IPS-NIHi11 (cell line): ENCODE measurements at regions not wholly inside any gene's neighbourhood (a gene's known extent, or its start where the extent isn't known, plus 50 kb on each side); places are given as distances from the start of the nearest gene placed in this dataset.
"Not testable (repeated sequence)": the region's sequence is repeated elsewhere in the genome, so short reads cannot be mapped to it uniquely, and the experiment has no call there.

ENCODE experiments used
- DNase-seq: peaks from one replicate; pipeline ENCODE4 v3.0.0; 2012; ENCODE audit warnings: mixed read lengths, low spot score

DNA sequence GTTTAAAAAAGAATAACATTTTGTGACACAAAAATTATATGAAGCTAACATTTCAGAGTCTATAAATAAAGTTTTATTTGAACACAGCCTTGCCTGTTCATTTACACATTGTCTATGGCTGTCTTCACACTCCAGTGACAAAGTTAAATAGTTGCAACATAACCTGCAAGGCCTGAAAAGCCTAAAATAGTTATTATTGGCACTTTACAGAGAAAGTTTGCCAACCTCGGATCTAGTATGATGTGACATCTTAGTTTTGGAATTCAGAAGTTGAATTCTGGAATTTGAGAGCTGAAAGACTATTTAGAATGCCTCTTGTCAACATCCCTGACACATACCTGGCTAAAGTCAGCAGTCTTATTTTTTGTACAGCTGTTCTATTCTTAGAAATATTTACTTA, 68.3 kb downstream of the DYRK2 start:
- DNase-seq, result peak; percentile 29

DNA sequence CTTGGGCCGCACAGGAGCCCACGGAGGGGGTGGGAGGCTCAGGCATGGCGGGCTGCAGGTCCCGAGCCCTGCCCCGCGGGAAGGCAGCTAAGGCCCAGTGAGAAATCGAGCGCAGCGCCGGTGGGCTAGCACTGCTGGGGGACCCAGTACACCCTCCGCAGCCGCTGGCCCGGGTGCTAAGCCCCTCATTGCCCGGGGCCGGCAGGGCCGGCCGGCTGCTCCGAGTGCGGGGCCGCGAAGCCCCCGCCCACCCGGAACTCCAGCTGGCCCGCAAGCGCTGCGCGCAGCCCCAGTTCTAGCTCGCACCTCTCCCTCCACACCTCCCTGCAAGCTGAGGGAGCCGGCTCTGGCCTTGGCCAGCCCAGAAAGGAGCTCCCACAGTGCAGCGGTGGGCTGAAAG, 70.8 kb downstream of the DYRK2 start:
- DNase-seq, result not testable (repeated sequence)

DNA sequence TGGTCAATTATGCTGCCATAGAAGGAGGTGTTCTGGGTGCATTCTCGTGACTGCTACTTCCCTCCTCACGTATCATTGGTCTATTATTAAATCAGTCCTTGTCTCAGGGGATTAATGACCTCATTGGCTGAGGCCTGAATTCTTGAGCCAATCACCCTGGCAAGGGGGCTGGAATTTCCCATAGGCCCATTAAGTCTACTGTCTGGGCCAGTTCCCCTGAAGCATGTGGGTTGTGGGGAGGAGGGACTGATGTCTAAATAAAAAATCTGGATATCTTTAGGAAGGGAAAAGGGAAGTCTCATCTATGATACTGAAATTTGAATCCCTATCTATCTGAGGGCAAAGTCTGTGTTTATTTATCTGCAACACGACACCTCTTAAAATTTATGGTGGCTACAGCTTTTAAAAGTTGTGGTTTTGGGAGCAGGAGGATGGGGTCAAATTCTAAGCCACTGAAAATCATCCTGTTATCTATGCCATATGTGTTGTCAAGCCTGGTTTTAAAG, 71.9 kb downstream of the DYRK2 start:
- peak; percentile 12 for DNase-seq

DNA sequence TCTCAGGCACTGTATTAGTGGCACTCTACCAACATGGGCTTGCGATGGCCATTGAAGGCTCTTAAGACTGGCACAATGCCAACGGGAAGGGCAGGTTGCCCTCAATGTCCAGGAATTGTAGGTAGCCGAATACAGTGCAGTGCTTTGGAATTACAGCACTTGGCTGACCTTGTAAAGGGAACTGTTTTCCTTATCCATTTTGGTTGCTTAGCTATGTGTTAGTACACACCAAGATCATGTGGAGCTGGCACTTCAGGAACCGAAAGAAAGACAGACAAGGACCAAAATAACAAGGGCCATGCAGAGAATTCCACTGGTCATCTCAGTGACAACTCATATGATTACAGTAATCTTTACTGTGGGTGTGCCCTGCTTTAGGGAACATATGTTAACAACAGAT, 72.7 kb downstream of the DYRK2 start:
- no peak for DNase-seq

DNA sequence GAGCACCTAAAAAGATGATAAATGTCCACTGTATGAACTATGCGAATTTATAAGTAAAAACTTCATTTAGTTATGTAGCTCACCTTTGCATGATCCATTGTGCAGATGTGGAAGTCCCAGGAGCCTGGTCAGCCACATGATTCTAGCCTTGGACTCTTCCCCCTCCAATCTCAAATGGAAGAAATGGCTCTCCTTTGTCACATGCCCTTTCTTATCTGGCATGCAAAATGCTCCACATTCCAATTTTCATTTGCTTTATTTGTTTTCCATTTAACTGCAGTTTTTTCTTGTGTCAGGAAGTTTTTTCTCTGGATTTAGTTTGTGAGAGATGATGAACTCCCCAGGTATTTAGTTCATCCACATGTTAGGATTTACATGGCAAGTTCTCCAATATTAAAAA, 73.8 kb downstream of the DYRK2 start:
- no peak for DNase-seq

DNA sequence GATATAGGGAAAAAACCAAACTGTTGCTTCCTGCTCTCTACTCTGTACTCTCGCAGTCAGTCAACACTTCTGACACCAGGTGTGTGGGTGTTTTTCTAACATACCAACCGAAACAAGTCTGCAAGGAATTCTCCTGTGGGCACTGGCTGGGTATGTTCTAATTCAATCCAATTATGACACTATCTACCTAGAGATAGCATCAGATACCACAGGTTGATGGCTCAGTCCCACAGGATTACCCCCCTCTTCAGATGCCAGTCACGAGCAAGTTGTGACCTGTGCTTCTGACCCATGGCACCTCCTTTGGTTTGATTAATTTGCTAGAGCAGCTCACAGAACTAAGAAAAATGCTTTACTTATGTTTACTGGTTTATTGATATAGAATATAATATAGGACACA, 78.3 kb downstream of the DYRK2 start:
- no peak for DNase-seq

DNA sequence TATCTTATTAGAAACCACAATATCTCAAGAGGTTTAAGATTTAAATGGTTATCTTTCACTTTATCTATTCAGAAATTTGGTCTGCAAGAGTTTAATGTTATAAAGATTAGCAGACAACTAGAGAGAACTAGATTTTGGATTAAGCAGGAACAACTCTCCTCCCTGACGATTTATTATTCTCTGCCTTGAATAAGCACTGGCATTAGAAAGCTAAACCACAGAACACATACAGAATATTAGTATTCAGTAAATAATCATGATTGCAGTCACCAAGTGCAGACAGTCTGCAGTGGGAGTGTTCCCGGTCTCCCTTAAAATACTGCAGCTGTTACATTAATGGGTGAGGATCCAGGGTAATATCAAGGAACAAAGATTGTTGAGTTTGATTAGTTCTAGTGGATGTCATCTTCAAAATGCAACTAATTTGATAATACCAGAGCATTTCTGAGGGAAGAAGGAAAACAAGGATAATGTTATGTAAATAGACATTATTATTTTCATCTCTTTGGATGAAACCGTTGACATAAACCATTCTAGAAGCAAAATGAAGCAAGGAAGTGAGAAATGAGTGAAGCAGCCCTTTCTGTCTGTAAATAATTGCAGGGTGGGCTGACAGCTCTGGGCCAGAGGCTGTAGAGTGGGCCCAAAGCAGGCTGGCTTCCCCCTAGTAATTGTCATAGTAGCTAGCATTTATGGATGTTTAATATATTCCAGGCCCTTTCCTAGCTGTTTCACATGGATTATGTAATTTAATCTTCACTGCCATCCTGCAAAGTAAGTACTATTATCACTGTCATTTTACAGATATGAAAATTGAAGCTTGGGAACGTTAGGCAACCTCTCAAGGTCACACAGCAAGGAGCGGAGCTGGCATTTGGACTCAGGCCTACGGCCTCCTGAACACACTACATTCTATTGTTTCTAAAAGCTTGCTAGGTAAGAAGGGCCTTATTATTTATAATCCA, 79.4 kb downstream of the DYRK2 start:
- no peak for DNase-seq

DNA sequence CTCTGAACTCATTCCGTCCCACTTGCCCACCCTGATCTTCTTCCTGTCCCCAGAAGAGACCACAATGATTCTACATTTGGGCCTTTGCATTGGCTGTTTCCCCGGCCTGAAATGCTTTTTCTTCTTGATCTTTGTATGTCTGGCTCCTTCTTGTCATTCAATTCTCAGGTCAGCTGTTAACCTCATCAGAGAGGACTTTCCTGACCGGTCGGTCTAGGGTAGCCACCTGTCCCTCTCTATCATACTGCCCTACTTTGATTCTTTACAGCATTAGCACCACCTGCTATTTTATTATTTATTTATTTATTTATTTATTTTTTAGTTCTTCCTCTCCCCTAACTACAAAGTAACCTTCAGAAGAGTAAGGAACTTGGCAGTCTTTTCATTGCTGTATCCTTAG, 84.3 kb downstream of the DYRK2 start:
- no peak for DNase-seq

DNA sequence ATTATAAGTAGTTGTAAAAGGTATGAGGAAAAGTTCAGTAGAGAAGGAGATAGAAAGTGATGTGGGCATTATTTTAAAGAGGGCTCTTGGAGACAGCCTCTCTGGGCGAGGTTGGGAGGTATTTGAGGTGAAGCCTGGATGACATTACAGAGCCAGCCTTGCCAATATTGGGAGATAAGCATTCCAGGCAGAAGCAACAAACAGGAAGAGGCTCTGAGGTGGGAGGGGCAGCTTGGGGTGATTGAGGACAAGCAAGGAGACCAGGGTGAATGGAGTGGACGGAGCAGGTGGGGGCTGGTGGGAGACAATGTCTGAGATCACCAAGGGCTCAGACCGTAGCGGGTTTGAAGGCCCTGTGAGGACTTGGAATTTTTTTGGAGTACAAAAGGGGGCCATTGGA, 87.3 kb downstream of the DYRK2 start:
- DNase-seq, result no peak

DNA sequence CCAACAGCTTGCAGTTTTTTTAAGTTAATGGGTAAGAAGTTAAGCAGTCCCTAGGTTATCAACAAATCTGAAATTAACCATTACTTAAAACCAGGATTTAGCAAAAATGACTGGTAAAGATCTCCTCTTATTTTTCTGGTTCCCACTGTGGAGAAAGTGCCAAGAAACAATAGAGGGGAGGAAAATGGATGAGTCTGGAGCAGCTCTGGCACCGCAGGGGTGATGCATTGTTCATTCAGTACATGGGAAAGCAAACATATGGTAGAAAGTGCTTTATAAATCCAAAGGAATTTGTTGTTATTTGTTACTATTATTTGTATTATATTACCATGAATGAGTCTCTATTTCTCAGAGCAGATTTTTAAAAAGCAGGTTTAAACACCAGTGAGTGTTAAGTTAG, 92.2 kb downstream of the DYRK2 start:
- peak; percentile 20 for DNase-seq

DNA sequence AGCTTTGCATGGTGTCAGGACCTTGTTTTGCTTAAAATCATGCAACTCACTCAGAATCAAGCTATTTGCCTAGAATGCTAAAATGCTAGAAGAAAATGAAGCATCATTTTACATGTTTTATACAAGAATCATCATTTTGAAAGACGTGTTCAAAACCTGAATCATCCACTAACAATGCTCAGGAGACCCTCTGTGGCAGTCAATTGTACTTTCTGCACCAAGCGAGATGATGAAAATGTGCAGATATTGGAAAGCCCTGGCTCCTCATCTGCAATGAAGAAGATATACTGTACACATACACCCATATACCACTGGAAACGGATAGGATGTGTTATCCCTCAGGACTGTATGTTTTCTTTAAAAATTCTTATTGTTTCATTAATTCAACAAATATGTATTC, 92.7 kb downstream of the DYRK2 start:
- DNase-seq, result no peak

DNA sequence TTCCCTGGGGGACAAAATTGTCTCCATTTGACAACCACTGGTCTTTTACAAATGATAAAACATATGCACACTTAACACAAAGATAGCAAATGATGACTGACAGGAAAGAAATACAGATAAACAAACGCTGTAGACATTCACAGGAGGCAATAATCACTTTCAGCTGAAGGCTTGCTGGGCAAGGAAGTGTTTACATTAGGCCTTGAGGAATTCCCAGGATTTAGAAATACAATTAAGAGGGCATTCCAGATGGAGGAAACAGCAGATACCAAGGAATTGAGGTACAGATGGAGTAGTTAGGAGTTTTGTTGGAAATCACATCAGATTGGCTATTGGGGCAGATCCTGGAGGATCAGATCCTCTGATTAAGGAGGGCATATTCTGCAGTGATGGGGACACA, 93.9 kb downstream of the DYRK2 start:
- DNase-seq, result no peak

DNA sequence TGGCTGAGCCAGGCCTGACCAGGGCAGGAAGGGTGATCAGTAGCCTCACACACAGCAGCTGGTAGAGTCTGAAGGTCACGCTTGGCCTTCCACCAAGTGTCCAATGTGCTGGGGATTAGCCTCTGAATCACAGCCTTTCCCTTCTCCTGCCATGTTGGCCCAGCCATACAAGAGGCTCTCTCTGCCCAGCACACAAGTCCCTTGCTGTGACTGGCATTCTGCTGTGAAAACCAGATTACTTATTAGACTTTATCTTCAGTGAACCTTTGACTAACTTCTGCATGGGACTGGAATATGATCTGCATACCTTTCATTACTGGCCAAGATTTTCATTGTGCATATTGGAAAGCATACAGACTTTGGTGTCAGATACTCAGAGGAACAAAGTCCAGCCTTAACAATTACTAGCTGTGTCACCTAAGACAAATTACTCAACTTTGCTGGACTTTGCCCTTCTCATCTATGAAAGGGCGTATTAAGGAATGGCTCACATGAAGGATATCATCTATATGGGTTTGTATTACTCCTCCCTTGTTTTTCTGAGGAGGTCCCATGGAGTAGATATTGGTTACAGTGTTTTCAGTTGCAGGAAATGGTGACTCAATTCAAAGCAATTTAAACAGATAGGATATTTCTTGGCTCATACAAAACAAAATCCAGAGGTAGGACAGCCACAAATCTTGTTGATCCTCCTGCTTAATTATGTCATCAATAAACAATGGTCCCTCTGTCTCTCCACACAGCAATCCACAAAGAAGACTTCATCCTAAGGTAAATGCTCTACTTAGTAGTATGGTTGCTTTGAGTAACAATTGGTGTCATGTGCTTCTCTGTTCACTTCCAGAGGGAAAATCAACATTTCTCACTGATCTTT, 99.6 kb downstream of the DYRK2 start:
- DNase-seq, result peak; percentile 17

DNA sequence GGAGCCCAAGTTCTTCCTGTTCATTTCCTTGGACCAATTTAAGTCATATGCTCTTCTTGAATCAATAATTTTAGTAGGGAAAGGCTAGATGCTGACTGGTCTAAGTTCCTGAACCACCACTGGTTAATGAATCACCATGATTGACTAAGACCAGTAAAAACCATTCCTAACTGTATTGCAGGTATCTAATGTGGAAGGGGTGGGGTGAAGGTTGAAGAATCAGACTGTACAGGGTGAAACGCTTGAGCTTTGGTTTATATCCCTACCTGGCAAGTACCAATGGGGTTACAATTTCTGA, 100.1 kb downstream of the DYRK2 start:
- no peak for DNase-seq

DNA sequence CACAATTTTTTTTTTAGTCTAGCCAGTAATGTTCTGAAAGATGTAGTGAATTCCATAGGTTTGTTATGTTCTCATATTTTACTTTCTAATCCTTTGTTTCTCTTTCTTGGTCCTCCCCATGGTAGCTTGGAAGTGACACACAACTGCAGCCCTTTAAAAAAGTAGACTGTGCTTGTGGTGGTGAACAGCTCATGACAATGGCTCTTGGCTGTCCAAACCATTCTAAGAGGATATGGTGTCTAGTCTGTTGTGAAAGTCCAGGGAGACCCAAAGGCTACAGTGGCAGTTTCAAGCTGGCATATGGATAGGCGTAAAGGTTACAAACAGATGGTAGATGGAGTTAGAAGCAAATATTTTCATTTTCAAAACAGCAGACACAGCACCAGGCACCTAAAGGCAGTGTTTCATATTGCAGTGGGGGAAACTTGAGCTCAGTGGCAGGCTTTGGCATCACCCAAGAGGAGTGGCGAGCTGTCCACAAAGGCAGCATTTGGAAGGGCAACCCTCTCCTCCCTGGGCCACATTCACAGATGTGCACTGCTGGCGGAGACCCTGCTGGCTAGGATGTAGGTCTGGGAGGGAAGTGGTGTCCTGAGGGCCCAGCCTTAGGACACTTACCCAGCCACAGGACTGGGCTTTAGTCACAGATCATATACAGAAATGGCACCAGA, 102.1 kb downstream of the DYRK2 start:
- no peak for DNase-seq

DNA sequence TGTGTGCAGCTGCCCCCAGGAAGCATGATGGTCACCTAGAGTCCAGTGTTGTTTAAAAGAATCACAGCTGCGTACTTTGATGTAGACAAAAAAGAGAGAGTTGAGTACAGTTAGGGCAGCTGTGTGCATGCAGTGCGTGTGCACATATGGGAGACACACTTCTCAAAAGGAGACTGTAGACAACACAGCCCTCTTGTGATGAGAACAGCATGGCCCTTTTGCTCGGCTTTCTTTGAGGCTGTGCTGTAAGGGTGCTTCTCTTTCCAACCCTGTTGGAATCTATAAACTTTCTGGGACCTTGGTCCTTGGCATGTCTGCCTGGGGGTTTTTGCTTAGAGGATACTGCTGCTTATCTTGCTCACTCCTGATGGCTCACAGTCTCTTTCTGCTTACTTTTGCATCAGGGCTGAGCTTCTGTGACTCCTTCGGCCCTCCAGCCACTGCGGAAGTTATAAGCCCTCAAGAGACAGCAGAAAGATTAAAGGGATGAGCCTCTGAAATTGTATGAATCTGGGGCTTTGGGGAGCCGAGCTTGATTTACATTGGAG, 102.9 kb downstream of the DYRK2 start:
- DNase-seq, result no peak

DNA sequence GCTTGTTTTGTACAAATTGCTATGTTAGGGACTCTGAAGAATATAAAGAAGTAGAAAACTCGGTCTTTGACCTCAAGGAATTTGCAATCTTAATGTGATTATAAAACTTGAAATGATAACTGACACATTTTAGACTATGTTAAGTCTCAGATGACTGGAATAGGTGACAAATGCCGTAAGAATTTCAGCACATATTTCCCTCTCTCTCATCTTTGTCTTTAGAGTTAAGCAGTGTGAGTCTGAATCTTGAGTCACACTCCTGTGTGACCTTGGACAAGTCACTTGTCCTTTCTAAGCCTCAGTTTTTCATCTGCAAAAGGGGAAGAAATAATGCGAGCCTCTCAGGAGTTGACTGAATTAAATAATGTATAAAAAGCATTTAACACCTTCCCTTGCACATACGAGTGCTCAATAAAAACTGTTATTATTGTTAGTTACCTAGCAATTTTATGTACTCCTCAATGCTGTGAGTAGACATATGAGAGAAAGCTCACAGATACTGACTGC, 103.7 kb downstream of the DYRK2 start:
- no peak for DNase-seq

DNA sequence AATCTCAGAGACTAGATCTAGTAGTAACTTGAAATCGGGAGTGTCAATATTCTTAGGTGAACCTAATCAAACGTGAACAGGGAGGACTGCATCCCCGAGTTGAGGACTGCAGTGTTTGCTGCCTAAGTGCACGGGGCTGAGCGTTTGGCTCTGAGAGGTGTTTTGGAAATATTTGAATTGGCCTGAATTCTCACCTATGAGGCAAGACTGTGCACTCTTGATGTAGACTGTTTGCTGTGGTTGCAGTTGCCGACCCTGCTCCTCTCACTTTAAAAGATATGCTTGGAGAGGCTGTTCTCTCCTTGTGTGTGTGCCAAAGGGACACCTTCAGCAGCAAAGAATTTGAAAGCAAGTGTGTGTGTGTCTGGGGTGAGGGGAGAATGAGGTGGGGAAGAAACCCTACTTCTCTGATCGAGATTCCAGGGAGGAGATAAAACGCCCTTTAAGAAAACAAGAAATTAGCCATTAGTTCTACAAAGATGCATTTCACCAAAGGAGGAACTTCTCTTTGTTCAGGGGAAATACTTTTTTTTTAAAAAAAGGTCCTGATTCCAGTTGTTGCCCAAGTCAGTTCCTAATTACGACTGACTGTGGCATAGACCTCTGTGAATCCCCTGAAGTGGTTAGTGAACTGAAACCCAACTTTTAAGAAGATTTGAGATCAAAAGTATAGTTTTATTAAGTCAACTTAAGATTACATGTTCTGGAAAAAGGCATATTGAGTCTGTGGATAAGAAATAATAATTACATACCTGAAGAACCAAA, 106.6 kb downstream of the DYRK2 start:
- DNase-seq, result no peak

DNA sequence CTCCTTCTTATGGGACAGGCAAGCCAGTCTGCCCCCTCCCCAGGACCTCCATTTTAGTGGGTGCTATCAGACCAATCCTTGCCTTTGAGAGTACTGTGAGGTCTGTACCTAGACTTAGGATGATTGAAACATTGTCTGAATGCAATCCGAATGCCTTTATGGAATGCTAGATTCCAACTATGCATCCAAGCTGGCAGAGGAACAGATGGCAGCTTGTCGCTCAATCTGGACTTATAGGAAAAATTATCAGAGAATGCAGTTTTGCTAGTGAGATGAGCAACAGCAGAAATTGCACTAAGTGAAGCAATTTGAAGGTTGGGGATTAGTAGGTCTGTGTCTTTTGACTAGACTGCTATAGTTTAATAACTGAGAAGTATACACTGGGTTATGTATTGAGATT, 109.1 kb downstream of the DYRK2 start:
- DNase-seq, result no peak

DNA sequence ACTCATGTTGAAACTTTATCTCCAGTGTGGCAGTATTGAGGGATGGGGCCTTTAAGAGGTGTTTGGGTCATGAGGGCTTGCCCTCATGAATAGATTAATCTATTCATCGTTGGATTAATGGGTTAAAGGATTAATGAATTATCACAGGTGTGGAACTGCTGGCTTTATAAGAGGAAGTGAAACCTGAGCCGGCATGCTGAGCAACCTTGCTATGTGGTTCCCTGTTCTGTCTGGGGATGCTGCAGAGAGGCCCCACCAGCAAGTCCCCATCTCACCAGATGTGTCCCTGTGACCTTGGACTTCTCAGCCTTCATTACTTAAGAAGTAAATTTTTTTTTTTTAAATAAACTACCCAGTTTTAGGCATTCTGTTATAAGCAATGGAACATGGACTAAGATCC, 109.6 kb downstream of the DYRK2 start:
- no peak for DNase-seq

DNA sequence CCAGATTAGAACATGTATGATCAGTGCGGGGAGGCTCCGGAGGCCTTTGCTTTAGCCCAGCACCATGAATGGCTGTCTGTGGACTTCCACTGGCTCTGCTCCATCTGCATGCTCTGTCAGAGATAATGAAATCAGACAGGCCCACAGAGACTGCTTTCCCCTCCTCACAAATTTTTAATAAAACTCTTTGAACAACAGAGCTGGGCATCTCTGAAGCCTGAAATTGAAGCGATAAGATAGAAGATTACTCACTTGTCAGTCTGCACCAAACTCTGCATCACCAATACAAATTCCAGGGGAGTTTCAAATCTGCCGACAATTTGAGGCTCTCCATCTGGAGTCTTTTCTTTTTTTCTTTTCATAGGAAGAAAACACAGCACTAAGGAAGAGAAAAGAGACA, 110.0 kb downstream of the DYRK2 start:
- DNase-seq, result no peak
